Activated T-cell treated with anti-CD3 and anti-CD28 coated beads for 24 hours (primary cell): ENCODE measurements at regions not wholly inside any gene's neighbourhood (a gene's known extent, or its start where the extent isn't known, plus 50 kb on each side); places are given as distances from the start of the nearest gene placed in this dataset.

Experiments used
- DNase-seq: peaks from one replicate; pipeline ENCODE4 v3.0.0-alpha.2; 2020; ENCODE audit warnings: low read depth

- no peak for DNase-seq
Measured at GRCh38 chr1:198472997-198473396, 67.5 kb downstream of the ATP6V1G3 start.

- no peak for DNase-seq
Measured at GRCh38 chr1:198472119-198472518, 68.4 kb downstream of the ATP6V1G3 start.

- no peak for DNase-seq
Measured at GRCh38 chr1:198467907-198468306, 72.6 kb downstream of the ATP6V1G3 start.

GRCh38 chr1:198467342-198467741, 73.1 kb downstream of the ATP6V1G3 start:
- DNase-seq, result no peak

- no peak for DNase-seq
Measured at GRCh38 chr1:198465201-198466144, 75.0 kb downstream of the ATP6V1G3 start.

GRCh38 chr1:198463709-198464108, 76.8 kb downstream of the ATP6V1G3 start:
- no peak for DNase-seq

- DNase-seq, result peak; percentile 6
Measured at GRCh38 chr1:198462365-198463019, 78.0 kb downstream of the ATP6V1G3 start.

GRCh38 chr1:198455966-198456365, 84.5 kb downstream of the ATP6V1G3 start:
- no peak for DNase-seq

- no peak for DNase-seq
Measured at GRCh38 chr1:198449727-198450433, 90.6 kb downstream of the ATP6V1G3 start.

- DNase-seq, result no peak
Measured at GRCh38 chr1:198449261-198449660, 91.2 kb downstream of the ATP6V1G3 start.

- no peak for DNase-seq
Measured at GRCh38 chr1:198447468-198447867, 93.0 kb downstream of the ATP6V1G3 start.

GRCh38 chr1:198445872-198446271, 94.6 kb downstream of the ATP6V1G3 start:
- no peak for DNase-seq

- no peak for DNase-seq
Measured at GRCh38 chr1:198444792-198445191, 95.7 kb downstream of the ATP6V1G3 start.

GRCh38 chr1:198443365-198444233, 96.9 kb downstream of the ATP6V1G3 start:
- DNase-seq, result no peak

GRCh38 chr1:198440842-198441241, 99.6 kb downstream of the ATP6V1G3 start:
- DNase-seq, result no peak

- no peak for DNase-seq
Measured at GRCh38 chr1:198437332-198437731, 103.1 kb downstream of the ATP6V1G3 start.

- no peak for DNase-seq
Measured at GRCh38 chr1:198436276-198436675, 104.2 kb downstream of the ATP6V1G3 start.

- DNase-seq, result no peak
Measured at GRCh38 chr1:198435056-198435455, 105.4 kb downstream of the ATP6V1G3 start.

GRCh38 chr1:198424441-198424840, 116.0 kb downstream of the ATP6V1G3 start:
- no peak for DNase-seq

- no peak for DNase-seq
Measured at GRCh38 chr1:198423673-198424072, 116.8 kb downstream of the ATP6V1G3 start.

GRCh38 chr1:198417039-198417438, 123.4 kb downstream of the ATP6V1G3 start:
- no peak for DNase-seq

GRCh38 chr1:198416296-198416695, 124.2 kb downstream of the ATP6V1G3 start:
- DNase-seq, result no peak
